ENCODE measurements at regions not wholly inside any gene's neighbourhood (a gene's known extent, or its start where the extent isn't known, plus 50 kb on each side); places are given as distances from the start of the nearest gene placed in this dataset.
"Not testable (repeated sequence)": the region's sequence is repeated elsewhere in the genome, so short reads cannot be mapped to it uniquely, and the experiment has no call there.

- no peak for DNase-seq (ENCODE audit: low spot score)
Observed at GRCh38 chr18:65671621-65672415, 79.0 kb upstream of the CDH7 start.

DNA sequence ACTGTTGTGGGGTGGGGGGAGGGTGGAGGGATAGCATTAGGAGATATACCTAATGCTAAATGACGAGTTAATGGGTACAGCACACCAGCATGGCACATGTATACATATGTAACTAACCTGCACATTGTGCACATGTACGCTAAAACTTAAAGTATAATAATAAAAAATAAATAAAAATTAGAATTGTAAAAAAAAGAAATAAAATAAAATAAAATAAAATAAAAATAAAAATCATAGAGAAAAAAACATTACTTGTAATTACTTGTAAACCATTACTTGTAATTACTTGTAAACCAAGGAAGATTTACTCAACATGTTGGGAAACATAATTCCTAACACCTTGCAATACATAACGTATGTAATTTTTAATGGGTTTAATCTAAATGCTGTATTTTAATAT lies 80.7 kb upstream of the CDH7 start:
- not testable (repeated sequence) for DNase-seq (ENCODE audit: low spot score)

DNA sequence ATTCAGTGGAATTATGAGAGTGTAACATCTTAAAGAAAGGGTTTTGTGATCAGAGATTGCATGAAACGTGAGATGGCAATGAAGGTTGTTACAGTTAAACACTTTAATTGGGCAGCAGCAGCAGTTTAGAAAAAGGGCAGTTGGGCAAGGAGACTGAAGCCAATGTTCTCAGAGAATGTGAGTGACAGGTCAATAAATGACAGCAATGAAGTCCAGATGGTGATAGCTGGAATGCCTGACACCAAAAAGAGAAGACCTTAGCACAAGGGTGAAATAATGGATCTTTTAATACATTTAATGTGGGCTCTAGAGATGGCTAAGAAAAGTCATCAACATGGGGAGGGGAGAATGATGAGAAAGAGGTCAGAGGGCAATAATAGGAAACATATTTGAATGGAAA lies 89.4 kb upstream of the CDH7 start:
- DNase-seq (ENCODE audit: low spot score): no peak

DNA sequence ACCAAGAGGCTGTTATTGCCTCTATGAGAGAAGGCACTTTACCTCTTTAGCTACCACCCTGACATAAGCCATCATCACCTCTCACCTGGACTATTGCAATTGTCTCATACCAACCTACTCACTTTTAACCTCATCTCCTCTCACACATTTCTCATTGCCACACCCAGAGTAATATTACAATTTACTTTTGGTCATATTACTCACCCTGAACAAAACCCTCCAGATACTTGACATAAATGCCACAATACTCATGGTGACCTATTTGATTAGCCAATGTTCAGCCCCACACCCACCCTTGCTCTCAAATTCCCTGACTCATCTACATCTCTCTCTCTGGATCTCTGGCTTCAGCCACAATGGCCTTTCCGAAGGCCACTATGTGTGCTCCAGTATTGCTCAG lies 90.9 kb upstream of the CDH7 start:
- DNase-seq (ENCODE audit: low spot score): no peak

DNA sequence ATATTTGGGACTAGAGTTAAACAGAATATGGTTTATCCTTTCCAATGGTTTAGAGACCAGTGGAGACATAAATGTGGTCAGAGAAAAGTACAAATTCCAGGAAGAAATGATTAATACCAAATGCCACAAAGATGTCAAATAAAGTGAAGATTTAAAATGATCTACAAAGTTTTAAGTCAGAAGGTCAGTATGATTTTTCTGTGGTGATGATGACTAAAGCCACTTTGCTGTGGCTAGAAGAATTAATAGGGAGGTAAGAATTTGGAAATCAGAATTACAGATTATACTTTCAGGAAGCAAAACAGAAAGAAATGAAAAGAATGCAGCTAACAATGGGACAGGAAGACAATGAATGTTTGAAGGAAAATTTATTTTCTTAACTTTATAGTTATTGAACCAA lies 91.5 kb upstream of the CDH7 start:
- DNase-seq (ENCODE audit: low spot score): no peak

GRCh38 chr18:65651192-65651591 lies 99.6 kb upstream of the CDH7 start:
- no peak for DNase-seq (ENCODE audit: low spot score)

DNA sequence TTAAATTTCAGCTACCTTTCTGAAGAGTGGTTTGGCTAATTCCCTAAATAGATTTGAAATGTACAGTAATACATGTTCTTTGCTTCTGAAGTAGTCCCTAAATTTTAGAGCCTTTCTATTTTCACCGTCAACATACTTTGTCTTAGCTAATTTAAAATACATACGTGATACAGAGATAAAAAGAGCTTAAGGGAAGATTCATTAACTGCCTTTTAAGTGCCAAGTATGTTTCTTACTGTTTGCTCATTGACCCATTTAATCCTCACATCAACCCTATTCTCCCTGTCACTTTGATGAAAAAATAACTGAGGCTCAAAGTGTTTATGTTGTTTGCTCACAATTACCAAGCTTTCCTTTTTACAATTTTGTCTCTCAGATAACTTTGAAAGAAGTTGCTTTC lies 118.6 kb upstream of the CDH7 start:
- DNase-seq (ENCODE audit: low spot score): no peak

DNA sequence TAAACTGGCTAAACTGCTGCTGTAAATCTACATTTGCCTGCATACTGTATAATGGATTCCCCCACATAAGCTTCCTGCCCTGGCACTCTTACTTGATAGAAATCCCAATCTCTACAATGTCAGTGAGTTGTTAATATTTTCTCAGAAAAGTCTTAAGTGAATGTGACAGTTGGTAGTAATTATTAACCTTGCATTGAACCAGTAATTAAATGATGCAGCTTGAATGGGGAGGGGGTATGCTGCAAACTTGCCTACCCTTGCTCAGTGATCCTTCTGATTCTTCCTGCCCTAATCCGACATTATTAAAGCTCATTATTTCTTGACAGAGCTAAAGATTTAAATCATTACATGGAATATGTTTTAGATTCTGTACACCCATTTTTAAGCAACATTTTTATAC lies 119.0 kb upstream of the CDH7 start:
- DNase-seq (ENCODE audit: low spot score): no peak

GRCh38 chr18:65628390-65628789 lies 122.4 kb upstream of the CDH7 start:
- DNase-seq (ENCODE audit: low spot score): no peak

- DNase-seq (ENCODE audit: low spot score): no peak
Observed at GRCh38 chr18:65623676-65624075, 127.1 kb upstream of the CDH7 start.

- no peak for DNase-seq (ENCODE audit: low spot score)
Observed at GRCh38 chr18:65622436-65622835, 128.4 kb upstream of the CDH7 start.

DNA sequence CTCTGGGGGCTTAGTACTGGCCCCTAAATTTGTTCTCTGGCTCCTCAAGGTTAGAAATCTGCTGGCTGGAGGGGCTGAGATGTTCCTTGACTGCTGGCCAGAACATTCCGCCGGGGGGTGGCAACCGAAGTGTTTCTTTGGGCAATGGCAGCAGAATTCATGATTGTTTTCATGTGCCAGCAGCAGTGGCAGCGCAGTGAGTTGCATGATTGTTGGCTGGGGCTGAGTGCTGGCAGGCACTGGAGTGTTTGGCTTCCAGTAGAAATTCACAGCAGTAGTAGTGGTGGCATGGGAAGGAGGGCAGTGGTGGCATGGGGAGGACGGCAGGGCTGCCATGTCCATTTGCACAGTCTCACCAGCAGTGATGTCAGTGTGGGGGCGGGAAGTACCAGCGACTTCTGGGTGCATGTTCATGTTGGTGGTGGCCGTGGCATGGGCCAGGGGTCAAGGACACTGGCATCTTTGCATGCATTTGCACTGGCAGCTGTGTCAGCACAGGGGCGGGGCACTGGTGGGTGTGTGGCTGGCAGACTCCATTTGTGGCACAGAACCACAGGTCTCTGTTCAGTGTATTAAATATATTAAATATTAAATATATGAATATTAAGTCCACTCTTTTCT lies 130.6 kb upstream of the CDH7 start:
- DNase-seq (ENCODE audit: low spot score): no peak

DNA sequence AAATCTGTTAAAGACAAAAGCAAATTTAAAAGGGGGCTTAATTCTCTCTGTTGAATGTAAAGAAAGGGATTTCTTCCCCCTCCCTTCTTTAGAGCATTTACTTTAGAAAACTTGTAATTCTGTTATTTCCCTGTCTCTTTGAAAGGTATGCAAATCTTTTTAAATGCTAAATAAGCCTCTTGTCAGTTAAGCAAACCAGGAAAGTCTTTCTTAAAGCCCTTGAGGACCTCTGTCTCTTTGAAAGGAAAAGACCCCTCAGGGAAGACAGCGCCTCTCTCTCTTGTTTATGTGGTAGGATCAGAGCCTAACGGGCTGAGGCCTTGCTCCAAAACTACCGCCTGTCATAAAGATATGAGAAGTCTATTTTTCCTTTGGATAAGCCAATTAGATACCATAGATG lies 139.9 kb upstream of the CDH7 start:
- DNase-seq (ENCODE audit: low spot score): peak; percentile 24

DNA sequence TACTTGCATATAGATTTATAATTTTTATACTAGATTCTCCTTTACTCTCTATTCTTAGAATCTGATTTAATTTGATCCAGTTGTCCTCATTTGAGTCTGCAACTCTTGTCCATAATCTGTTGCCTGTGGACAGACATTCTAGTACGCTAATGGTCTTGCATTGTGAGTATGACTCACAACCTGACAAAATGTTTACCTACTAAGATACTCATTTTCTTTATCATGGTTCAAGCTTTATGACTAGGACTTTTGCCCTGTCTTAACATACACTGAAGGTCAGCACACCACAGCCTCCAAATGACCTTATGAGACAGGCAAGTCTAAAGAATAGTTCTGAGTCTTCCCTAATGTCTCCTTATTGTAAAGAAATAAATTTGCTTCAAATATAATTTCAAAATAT lies 142.3 kb upstream of the CDH7 start:
- no peak for DNase-seq (ENCODE audit: low spot score)

DNA sequence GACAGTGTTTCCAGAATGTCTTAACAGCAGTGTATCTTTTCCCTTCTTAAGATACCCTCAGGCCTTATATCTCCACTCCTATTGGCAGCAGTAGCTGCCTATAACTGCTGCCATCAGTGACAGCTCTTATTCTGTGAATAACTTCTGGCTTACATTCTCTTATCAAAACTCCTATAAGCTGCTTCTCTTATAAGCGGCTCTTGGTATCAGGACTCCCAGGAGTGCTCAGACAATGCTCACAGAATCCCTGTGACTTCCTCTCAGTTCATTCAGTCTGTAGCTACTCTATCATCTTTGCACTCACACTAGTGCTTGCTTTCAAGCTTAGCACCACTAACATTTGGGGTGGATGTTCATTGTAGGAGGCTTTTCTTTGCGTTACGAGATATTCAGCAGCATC lies 143.7 kb upstream of the CDH7 start:
- peak; percentile 5 for DNase-seq (ENCODE audit: low spot score)

GRCh38 chr18:65606551-65607130 lies 144.2 kb upstream of the CDH7 start:
- DNase-seq (ENCODE audit: low spot score): no peak

- not testable (repeated sequence) for DNase-seq (ENCODE audit: low spot score)
Observed at GRCh38 chr18:65605352-65605751, 145.5 kb upstream of the CDH7 start.

DNA sequence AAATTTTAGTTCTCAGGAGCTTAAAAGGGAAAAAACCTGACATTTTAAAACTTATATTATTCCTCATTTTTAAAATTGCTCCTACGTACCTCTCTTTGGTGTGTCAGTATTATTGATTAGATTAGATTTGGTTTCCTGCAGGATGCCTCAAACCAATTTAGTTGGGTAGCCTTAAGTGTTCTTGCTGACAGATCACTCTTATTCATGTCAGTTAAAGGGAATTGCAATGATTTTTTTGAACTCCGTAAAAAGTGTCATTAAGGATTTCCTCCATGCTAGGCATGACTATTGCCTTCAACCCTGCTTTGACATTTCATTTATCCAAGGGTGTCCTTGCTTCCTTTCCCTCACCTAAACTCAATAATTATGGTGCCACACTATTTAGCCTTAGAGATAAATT lies 149.0 kb upstream of the CDH7 start:
- DNase-seq (ENCODE audit: low spot score): no peak

- peak; percentile 33 for DNase-seq (ENCODE audit: low spot score)
Observed at GRCh38 chr18:65592435-65592834, 158.4 kb upstream of the CDH7 start.

- no peak for DNase-seq (ENCODE audit: low spot score)
Observed at GRCh38 chr18:65587491-65587890, 163.3 kb upstream of the CDH7 start.

DNA sequence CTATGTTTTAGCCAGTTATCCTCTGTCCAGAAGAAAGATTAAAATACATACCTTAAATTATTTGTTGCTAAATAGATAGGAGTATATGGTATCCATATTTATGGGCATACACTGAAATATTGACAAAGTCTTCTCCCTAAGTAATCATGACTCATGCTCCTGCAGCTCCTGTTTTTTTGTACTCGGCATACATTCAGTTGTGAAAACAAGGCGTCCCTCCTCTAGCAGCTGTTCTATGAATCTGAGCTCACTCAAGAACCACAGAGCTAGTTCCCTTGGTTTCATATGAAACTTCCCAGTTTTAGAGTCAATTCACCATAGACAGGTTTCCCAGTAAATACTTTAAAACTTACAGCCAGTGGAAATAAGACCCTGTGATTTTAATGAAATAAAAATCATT lies 168.7 kb upstream of the CDH7 start:
- DNase-seq (ENCODE audit: low spot score): not testable (repeated sequence)

DNA sequence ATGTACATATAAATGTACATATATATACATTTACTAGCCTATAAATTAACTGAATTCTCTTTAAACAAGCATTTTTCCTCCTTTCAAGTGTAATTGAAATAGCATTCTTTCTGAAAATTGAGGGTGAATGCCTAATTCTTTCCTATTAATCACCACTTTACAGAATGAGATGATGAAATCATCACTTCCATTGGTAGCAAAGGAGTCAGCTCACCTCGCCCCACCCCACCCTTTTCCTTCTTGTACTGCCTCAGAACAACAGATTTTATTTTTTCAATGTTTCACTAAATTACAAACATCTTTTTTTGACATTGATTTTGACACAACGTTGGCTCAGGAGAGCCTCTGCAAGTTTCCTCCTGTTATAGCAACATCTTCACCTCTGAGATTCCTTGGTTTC lies 181.9 kb upstream of the CDH7 start:
- no peak for DNase-seq (ENCODE audit: low spot score)

DNA sequence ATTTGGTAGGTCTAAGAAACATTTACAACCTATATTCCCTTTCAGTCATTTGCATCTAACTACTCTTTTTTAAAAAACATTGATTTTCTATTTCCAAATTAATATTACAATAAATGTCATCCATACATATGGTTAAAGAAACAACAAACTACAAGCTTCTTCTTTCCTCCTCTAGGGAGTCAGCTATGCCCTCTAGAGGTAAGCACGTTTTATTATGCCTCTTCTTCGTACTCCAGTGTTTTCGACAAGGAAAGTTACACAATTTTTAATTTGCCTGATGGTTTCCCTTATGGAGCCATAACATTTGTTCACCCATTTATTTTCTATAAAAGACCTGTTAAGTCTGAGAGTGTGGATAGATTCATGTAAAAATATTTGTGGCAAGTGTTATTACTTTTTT lies 183.4 kb upstream of the CDH7 start:
- DNase-seq (ENCODE audit: low spot score): peak; percentile 62
